ENCODE measurements at regions not wholly inside any gene's neighbourhood (a gene's known extent, or its start where the extent isn't known, plus 50 kb on each side); places are given as distances from the start of the nearest gene placed in this dataset.

DNA sequence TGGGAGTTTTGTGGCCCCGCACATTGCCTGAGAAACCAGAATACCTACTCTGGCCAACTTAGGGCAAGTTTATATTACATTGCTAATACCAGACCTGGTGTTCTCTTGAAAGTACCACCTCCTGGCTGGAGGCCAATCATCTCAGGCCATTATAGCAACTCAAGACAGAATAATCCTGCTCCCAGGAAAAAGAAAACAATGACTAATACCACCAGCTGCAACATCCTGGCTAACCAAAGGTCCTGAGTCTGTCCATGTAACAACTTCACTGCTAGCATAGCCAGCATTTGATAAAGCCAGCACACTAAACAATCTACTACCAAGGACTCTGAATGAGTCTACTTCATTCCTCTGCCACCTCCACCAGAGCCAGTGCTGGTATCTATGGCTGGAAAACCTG, 1298.7 kb upstream of the CNTN5 start:
- TF ChIP-seq, protein P1, sequence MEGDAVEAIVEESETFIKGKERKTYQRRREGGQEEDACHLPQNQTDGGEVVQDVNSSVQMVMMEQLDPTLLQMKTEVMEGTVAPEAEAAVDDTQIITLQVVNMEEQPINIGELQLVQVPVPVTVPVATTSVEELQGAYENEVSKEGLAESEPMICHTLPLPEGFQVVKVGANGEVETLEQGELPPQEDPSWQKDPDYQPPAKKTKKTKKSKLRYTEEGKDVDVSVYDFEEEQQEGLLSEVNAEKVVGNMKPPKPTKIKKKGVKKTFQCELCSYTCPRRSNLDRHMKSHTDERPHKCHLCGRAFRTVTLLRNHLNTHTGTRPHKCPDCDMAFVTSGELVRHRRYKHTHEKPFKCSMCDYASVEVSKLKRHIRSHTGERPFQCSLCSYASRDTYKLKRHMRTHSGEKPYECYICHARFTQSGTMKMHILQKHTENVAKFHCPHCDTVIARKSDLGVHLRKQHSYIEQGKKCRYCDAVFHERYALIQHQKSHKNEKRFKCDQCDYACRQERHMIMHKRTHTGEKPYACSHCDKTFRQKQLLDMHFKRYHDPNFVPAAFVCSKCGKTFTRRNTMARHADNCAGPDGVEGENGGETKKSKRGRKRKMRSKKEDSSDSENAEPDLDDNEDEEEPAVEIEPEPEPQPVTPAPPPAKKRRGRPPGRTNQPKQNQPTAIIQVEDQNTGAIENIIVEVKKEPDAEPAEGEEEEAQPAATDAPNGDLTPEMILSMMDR (IDR thresholded peaks at IDR 0.05): no peak
- Histone ChIP-seq H3K4me3 (no peak overlapping the region), H3K27ac (no peak overlapping the region), H3K9me3 (no peaks in the 10 kb centered on the region), H3K36me3 (no peaks in the 10 kb centered on the region), H3K27me3 (no peaks in the 10 kb centered on the region), H3K4me1 (no peaks in the 10 kb centered on the region)
- DNase-seq: no peak
- intact Hi-C loops (cut with DNase I; ENCODE audit: low total_unique reads): no loop called here

DNA sequence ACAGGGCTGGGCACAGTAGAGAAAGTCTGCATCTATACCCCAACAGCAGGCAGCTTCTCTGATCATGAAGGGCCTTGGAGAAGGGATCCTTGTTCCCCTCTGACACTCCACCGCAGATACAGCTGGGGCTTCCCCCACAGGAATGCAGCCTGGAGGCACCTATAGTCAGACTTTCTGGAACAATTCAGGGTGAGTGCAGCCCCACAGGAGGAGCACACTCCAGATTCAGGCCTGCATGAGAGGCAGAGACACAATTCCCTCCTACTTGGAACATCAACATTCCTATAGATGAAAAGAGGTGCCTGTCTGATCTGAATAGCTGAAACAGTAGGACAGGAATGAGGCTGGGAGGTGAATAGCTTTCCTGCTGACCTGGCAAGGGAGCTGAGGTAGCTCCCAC, 1298.0 kb upstream of the CNTN5 start:
- H3K9me3 ChIP-seq: no peaks in the 10 kb centered on the region
- H3K27me3 ChIP-seq: no peaks in the 10 kb centered on the region
- TF ChIP-seq, protein P1 (IDR thresholded peaks at IDR 0.05): no peak
- H3K27ac ChIP-seq: no peak overlapping the region
- DNase-seq: no peak
- intact Hi-C loops (cut with DNase I; ENCODE audit: low total_unique reads): no loop called here
- no peak overlapping the region for H3K4me3 ChIP-seq
- no peaks in the 10 kb centered on the region for H3K4me1 ChIP-seq
- no peaks in the 10 kb centered on the region for H3K36me3 ChIP-seq

DNA sequence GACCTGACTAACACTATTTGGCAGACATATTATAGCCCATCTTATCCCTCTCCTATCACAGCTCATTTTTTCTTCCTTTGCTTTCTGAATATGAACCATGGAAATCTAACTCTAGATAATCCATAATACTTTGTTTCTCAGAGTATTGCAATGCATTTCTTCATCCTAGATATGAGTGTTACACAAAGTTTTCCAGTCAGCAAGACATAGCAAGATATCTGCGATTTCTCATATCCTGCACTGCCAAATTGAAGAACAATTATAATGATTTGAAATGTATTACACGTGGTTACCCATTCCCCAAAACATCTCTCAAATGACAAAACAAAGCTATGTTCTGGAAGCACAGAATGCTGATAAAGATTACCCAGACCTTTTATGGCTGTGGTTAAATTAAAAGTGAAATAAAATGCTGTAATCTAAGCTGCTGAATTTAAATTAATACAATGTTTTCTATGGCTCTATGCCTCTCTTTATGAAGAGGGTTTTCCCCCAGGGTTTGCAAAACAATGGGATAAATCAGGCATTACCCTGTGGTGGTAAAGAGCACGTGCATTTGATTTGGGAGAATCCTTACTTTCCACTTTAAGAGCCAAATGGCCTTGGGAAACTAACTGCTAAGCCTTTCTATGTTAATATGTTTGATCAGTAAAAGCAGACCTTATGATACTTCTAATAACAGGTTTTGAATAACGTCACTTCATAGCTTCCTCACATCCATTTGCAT, 1291.0 kb upstream of the CNTN5 start:
- Histone ChIP-seq H3K27ac (no peak overlapping the region), H3K36me3 (no peaks in the 10 kb centered on the region), H3K9me3 (no peaks in the 10 kb centered on the region), H3K27me3 (no peaks in the 10 kb centered on the region), H3K4me1 (no peaks in the 10 kb centered on the region), H3K4me3 (no peak overlapping the region)
- TF ChIP-seq, protein P1 (IDR thresholded peaks at IDR 0.05): no peak
- intact Hi-C loops (cut with DNase I; ENCODE audit: low total_unique reads): no loop called here
- DNase-seq: no peak

DNA sequence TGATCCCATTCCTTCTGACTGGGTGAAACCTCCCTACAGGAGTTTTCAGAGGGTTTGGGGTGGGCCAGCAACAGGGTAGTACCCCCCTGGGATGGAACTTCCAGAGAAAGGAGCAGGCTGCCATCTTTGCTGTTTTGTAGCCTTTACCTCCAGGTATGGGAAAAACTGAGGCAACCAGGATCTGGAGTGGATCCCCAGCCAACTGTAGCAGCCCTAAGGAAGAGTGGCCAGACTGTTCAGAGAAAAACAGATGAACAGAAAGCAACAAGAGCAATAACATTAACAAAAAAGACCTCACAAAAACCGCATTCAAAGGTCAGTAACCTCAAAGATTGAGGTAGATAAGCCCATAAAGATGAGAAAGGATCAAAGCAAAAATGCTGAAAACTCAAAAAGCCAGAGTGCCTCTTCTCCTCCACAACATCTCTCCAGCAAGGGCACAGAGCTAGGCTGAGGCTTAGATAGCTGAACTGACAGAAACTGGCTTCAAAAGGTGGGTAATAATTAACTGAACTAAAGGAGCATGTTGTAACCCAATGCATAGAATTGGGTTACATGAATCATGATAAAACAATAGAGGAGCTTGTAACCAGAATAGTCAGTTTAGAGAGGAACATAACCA, 1288.6 kb upstream of the CNTN5 start:
- no peak overlapping the region for H3K27ac ChIP-seq
- H3K4me1 ChIP-seq: no peaks in the 10 kb centered on the region
- TF ChIP-seq, protein P1 (IDR thresholded peaks at IDR 0.05): no peak
- intact Hi-C loops (cut with DNase I; ENCODE audit: low total_unique reads): no loop called here
- H3K36me3 ChIP-seq: no peaks in the 10 kb centered on the region
- no peaks in the 10 kb centered on the region for H3K27me3 ChIP-seq
- H3K4me3 ChIP-seq: no peak overlapping the region
- no peak for DNase-seq
- H3K9me3 ChIP-seq: no peaks in the 10 kb centered on the region

DNA sequence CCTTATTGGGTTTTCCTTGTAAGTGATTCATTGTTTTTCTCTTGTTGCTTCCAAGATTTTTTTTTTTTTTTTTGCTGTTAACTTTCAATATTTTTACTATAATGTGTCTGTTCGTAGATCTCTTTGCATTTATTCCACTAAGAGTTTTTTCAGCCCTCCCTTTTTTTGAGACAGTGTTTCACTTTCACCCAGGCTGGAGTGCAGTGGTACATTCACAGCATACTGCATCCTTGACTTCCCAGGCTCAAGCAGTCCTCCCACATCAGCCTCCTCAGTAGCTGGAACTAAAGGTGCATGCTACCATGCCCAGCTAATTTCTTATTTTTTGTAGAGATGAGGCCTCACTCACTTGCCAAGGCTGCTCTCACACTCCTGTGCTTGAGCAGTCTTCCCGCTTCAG, 1282.0 kb upstream of the CNTN5 start:
- Histone ChIP-seq H3K4me1 (no peaks in the 10 kb centered on the region), H3K9me3 (no peaks in the 10 kb centered on the region), H3K27me3 (no peaks in the 10 kb centered on the region), H3K27ac (no peak overlapping the region), H3K36me3 (no peaks in the 10 kb centered on the region), H3K4me3 (no peak overlapping the region)
- TF ChIP-seq, protein P1 (IDR thresholded peaks at IDR 0.05): no peak
- no peak for DNase-seq
- intact Hi-C loops (cut with DNase I; ENCODE audit: low total_unique reads): no loop called here

Data from tibial artery (tissue), 4 donors.